GM23338 (cell line): ENCODE measurements at regions not wholly inside any gene's neighbourhood (a gene's known extent, or its start where the extent isn't known, plus 50 kb on each side); places are given as distances from the start of the nearest gene placed in this dataset.

Experiments used
- CREB1 ChIP-seq: fragments of 250-450 bp; sonication (Bioruptor Pico); IDR thresholded peaks from 2 replicates; pipeline ENCODE4 v1.5.0; 2020; ENCODE audit warnings: low read depth, mild to moderate bottlenecking, moderate library complexity
- CTCF ChIP-seq, 2 experiments: fragments of 200-600 bp in 1 of 2; sonication (generic) in 1 of 2; conservative IDR thresholded peaks; 2 replicates each; pipeline versions ENCODE4 v1.5.1 to v1.6.1; 2016 to 2017; ENCODE audit warnings: antibody characterized with exemption in 2 of 2, low read depth in 2 of 2, mild to moderate bottlenecking in 2 of 2, moderate library complexity in 1 of 2
- ETS1 ChIP-seq: IDR thresholded peaks from 2 replicates; pipeline ENCODE4 v1.6.1; 2016; ENCODE audit warnings: antibody characterized with exemption
- EZH2 ChIP-seq: fragments of 200-600 bp; sonication (generic); IDR thresholded peaks from one replicate; pipeline ENCODE4 v1.8.0; 2017; ENCODE audit warnings: antibody characterized with exemption, mild to moderate bottlenecking, low read depth; ENCODE audit not compliant: unreplicated experiment
- EZH2phosphoT487 ChIP-seq: fragments of 200-600 bp; sonication (generic); IDR thresholded peaks from one replicate; pipeline ENCODE4 v1.8.1; 2018; ENCODE audit warnings: antibody characterized with exemption; ENCODE audit not compliant: unreplicated experiment
- JUNB ChIP-seq: IDR thresholded peaks from one replicate; pipeline ENCODE4 v1.6.1; 2016; ENCODE audit warnings: antibody characterized with exemption; ENCODE audit not compliant: unreplicated experiment
- NANOG ChIP-seq: IDR thresholded peaks from 2 replicates; pipeline ENCODE4 v1.6.1; 2016; ENCODE audit warnings: antibody characterized with exemption, borderline replicate concordance
- POLR2AphosphoS5 ChIP-seq: IDR thresholded peaks from 2 replicates; pipeline ENCODE4 v1.6.1; 2016; ENCODE audit warnings: antibody characterized with exemption, low read depth
- REST ChIP-seq: IDR thresholded peaks from one replicate; pipeline ENCODE4 v1.6.1; 2018; ENCODE audit warnings: antibody characterized with exemption; ENCODE audit not compliant: unreplicated experiment
- ZNF331 ChIP-seq: fragments of 250-450 bp; sonication (Bioruptor Pico); IDR thresholded peaks from 2 replicates; pipeline ENCODE4 v1.5.0; 2020; ENCODE audit warnings: low read depth, mild to moderate bottlenecking, moderate library complexity
- ZNF462 ChIP-seq: fragments of 250-450 bp; sonication (Bioruptor Pico); IDR thresholded peaks from 2 replicates; pipeline ENCODE4 v1.5.0; 2020; ENCODE audit warnings: mild to moderate bottlenecking, moderate library complexity

- no peak for TF ChIP-seq CTCF (conservative IDR thresholded peaks at IDR 0.05; ENCODE audit: low read depth in 2 of 2)
- TF ChIP-seq ETS1 = no peak
- TF ChIP-seq EZH2 = no peak
- TF ChIP-seq EZH2phosphoT487 = no peak
- TF ChIP-seq REST = no peak
- no peak for TF ChIP-seq CREB1 (CRISPR knock-in tag)
- TF ChIP-seq POLR2AphosphoS5 = no peak
- no peak for TF ChIP-seq JUNB
- TF ChIP-seq ZNF331 (CRISPR knock-in tag) = no peak
- no peak for TF ChIP-seq NANOG
- TF ChIP-seq ZNF462 = no peak
Measured at GRCh38 chr5:166377756-166378155, 1913.7 kb upstream of the WWC1 start.
